Type B pancreatic cell (in vitro differentiated cells): ENCODE measurements at regions not wholly inside any gene's neighbourhood (a gene's known extent, or its start where the extent isn't known, plus 50 kb on each side); places are given as distances from the start of the nearest gene placed in this dataset.

Experiments
- DNase-seq: peaks from one replicate; pipeline ENCODE4 v3.0.0; 2021; ENCODE audit warnings: mixed read lengths; ENCODE audit not compliant: unreplicated experiment; ENCODE audit errors: extremely low spot score
- H3K27ac Mint-ChIP-seq: 2 replicates; pipeline ENCODE4 v1.8.0; 2021; ENCODE audit warnings: mild to moderate bottlenecking, mixed read lengths
- H3K27me3 Mint-ChIP-seq: 2 replicates; pipeline ENCODE4 v1.8.0; 2021; ENCODE audit warnings: mixed read lengths
- H3K36me3 Mint-ChIP-seq: 2 replicates; pipeline ENCODE4 v1.8.0; 2021; ENCODE audit warnings: mixed read lengths
- H3K4me1 Mint-ChIP-seq: one replicate; pipeline ENCODE4 v1.8.0; 2021; ENCODE audit warnings: mixed read lengths; ENCODE audit not compliant: unreplicated experiment
- H3K4me3 Mint-ChIP-seq: 2 replicates; pipeline ENCODE4 v1.8.0; 2021; ENCODE audit warnings: mild to moderate bottlenecking, mixed read lengths
- H3K9me3 Mint-ChIP-seq: 2 replicates; pipeline ENCODE4 v1.8.0; 2021; ENCODE audit warnings: mixed read lengths
- TF ChIP-seq, protein P1 (sequence below): fragments of 200-600 bp; sonication (generic); conservative IDR thresholded peaks from 2 replicates; pipeline ENCODE4 v1.5.0; 2021; ENCODE audit warnings: antibody characterized with exemption, mild to moderate bottlenecking

- H3K4me3 Mint-ChIP-seq = no peak overlapping the region
- no peaks in the 10 kb centered on the region for H3K9me3 Mint-ChIP-seq
- no peaks in the 10 kb centered on the region for H3K36me3 Mint-ChIP-seq
- H3K4me1 Mint-ChIP-seq = peaks cover 33% of the 10 kb centered on the region
- DNase-seq = no peak
- TF ChIP-seq, protein P1, sequence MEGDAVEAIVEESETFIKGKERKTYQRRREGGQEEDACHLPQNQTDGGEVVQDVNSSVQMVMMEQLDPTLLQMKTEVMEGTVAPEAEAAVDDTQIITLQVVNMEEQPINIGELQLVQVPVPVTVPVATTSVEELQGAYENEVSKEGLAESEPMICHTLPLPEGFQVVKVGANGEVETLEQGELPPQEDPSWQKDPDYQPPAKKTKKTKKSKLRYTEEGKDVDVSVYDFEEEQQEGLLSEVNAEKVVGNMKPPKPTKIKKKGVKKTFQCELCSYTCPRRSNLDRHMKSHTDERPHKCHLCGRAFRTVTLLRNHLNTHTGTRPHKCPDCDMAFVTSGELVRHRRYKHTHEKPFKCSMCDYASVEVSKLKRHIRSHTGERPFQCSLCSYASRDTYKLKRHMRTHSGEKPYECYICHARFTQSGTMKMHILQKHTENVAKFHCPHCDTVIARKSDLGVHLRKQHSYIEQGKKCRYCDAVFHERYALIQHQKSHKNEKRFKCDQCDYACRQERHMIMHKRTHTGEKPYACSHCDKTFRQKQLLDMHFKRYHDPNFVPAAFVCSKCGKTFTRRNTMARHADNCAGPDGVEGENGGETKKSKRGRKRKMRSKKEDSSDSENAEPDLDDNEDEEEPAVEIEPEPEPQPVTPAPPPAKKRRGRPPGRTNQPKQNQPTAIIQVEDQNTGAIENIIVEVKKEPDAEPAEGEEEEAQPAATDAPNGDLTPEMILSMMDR = no peak
- no peak overlapping the region for H3K27ac Mint-ChIP-seq
- H3K27me3 Mint-ChIP-seq = peaks cover 17% of the 10 kb centered on the region
These were observed 367.1 kb downstream of the HRH4 start for GRCh38 chr18:24827501-24827900.

DNA sequence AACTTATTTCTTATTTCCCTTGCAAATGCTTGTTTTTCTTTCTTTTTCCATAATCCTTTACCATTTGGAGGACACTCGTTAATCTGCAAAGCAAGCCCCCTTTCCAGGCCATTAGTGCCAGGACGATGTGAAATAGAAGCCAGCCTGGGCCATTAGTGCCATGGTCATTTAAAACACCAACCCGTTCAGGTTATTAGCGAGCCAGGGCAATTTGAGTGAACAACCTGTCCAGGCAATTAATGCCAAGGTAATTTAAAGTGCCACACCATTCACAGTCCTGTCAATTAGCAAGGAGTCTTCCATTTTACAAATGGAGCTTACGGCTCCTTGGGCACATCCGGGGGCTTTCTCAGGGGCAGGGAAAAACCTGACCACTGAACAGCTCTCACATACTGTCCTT, 370.6 kb downstream of the HRH4 start:
- TF ChIP-seq, protein P1 = no peak
- Mint-ChIP-seq H3K36me3 (no peaks in the 10 kb centered on the region), H3K27ac (no peak overlapping the region), H3K27me3 (peaks cover 27% of the 10 kb centered on the region), H3K4me3 (no peak overlapping the region), H3K4me1 (peaks cover 38% of the 10 kb centered on the region), H3K9me3 (no peaks in the 10 kb centered on the region)
- no peak for DNase-seq

- no peak overlapping the region for H3K27ac Mint-ChIP-seq
- H3K4me3 Mint-ChIP-seq = peak overlapping the region; percentile 7
- TF ChIP-seq, protein P1 = no peak
- H3K4me1 Mint-ChIP-seq = peaks cover 34% of the 10 kb centered on the region
- DNase-seq = no peak
- H3K36me3 Mint-ChIP-seq = no peaks in the 10 kb centered on the region
- H3K9me3 Mint-ChIP-seq = no peaks in the 10 kb centered on the region
- H3K27me3 Mint-ChIP-seq = peaks cover 23% of the 10 kb centered on the region
These were observed 371.6 kb downstream of the HRH4 start for GRCh38 chr18:24831871-24832665.

DNA sequence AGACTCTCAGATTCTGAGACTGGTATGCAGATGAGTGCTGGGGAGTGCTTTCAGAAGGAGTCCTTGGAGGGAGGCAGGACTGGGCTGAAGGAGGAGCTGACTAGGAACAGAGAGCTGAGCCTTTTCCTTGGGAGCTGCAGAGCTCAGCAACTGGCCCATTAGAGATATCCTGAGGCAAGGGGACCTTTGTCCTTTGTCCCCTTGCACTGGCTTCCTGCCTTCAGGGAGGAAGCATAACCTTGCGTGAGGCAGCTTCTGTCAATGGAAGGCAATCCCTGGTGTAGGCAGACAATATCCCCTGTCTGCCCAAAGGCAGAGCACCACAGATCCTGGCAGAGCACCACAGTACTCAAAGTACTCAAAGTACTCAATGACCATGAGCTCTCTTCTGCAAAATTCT, 375.3 kb downstream of the HRH4 start:
- Mint-ChIP-seq H3K9me3 (no peaks in the 10 kb centered on the region), H3K4me1 (peaks cover 16% of the 10 kb centered on the region), H3K36me3 (no peaks in the 10 kb centered on the region), H3K4me3 (no peak overlapping the region), H3K27ac (no peak overlapping the region), H3K27me3 (peaks cover 14% of the 10 kb centered on the region)
- no peak for DNase-seq
- TF ChIP-seq, protein P1 = no peak

GRCh38 chr18:24837066-24837465, 376.6 kb downstream of the HRH4 start:
- no peaks in the 10 kb centered on the region for H3K9me3 Mint-ChIP-seq
- no peak overlapping the region for H3K27ac Mint-ChIP-seq
- H3K27me3 Mint-ChIP-seq = peaks cover 10% of the 10 kb centered on the region
- TF ChIP-seq, protein P1 = no peak
- H3K36me3 Mint-ChIP-seq = no peaks in the 10 kb centered on the region
- DNase-seq = no peak
- no peak overlapping the region for H3K4me3 Mint-ChIP-seq
- peaks cover 9% of the 10 kb centered on the region for H3K4me1 Mint-ChIP-seq
